ENCODE measurements at regions not wholly inside any gene's neighbourhood (a gene's known extent, or its start where the extent isn't known, plus 50 kb on each side); places are given as distances from the start of the nearest gene placed in this dataset.

DNA sequence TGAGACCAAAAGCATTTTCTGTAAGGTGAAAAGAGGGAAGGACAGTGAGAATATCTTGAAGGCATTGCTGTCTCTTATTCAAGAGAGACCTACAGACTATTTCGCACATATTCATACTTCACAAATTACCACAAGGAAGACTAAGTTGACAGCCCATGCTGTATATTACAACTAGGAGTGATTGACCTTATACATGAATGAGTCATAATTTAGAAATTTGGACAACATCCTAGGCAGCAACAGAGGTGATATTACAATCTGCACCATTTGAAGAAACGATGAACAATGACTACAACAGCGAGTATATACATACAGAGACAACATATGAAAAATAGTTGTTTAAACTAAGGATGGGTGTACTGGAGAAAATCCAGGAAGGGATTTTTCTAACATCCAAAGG is 971.7 kb downstream of the CDH11 start:
- no peak for DNase-seq

DNA sequence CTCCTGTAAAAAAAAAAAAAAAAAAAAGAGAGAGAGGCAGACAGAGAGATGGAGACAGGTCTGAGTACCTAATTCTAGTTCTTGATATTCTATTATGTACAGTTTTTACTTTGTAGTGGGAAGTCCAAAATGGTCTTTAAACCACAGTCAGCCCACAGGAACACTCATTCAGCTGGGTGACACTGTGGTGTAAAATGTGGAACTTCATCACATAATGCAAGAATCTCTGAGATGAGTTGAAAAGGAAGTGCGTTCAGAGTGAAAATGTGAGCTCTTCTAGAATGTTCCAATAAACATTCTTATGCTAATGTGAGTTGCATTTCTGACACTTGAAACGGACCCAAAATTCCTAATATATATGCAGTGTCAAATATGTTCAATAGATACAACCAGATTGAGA is 972.1 kb downstream of the CDH11 start:
- no peak for DNase-seq

DNA sequence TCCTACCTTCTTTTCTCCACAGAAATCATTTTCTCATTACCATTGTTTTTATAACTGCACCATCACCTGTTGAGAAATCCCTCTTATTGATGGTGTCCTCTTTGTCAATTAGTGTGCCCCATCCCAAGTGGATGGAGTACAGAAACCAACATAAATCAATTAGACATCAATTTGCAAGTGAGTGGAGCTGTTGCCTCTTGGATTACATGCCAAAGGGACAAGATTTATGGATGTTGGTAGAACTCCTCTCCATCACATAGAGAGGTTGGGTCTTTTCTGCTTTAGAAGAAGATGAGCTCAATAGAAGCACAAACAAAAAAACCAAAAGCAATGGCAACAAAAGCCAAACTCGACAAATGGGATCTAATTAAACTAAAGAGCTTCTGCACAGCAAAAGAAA is 973.5 kb downstream of the CDH11 start:
- no peak for DNase-seq

DNA sequence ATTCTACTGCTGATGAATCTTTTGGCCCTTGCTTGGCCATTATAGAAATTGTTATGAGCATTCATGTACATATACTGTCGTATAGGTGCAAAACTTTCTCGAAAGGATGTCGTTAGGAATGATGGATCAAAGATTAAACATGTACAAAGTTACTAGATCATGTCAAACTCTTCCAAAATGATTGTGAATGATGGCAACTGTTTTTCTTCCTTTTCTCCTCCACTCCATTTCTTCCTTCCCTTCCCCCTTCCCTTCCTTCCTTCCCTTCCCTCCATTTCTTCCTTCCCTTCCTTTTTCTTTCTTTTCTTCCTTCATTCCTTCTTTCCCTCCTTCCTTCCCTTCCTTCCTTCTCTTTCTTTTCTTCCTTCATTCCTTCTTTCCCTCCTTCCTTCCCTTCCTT is 973.9 kb downstream of the CDH11 start:
- DNase-seq: no peak

DNA sequence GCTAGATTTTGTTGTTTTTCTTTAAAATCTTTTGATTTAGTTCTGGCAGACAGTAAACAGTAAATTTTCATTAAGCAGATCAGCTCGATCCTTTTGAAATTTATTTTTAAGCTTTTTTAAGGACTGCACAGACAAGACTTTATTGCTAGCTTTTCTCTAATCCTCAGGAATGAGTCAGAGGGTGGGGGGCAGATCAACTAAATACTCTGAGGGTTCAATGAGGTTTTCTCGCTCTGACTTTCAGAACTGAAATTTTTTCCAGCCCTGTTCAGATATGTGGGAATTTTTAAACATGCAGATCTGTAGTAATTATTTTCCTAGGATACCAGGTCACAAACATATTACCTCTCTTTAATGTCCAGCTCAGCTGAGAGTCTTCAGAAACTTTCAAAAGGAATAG is 977.2 kb downstream of the CDH11 start:
- DNase-seq: no peak

DNA sequence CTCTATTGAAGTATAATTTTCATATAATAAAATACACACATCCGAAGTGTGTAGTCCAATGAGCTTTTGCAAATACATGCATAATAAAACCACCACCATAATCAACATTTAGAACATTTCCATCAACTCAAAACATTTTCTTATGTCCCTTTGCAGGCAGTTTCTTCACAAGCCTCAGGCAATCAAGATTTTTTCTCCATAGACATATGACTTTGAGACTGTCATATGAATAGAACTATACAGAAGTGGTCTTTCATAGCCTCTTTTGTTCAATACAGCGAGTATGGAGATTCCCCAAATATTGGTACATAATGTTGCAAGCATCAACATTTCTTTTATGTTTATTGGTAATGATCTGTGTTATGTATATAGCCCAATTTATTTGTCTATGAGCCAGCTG is 983.2 kb downstream of the CDH11 start:
- no peak for DNase-seq

DNA sequence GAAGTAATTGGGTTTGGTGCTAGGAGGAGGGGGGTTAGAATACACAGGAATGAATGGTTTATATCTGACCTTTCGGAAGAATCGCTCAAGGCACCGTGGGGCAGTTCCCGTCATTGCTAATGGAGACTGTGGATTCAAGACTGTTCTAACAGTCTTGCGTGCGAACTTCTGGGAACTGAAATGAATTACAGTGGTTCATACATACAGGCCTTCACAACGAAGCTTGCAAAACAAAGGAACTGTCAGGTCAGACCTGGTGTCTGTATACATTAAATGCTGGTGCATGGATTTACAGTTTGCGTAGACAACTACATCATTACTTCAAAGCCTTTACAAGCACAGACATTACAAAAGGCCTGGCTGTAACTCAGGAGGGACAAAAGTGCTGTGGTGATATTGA is 983.9 kb downstream of the CDH11 start:
- no peak for DNase-seq

DNA sequence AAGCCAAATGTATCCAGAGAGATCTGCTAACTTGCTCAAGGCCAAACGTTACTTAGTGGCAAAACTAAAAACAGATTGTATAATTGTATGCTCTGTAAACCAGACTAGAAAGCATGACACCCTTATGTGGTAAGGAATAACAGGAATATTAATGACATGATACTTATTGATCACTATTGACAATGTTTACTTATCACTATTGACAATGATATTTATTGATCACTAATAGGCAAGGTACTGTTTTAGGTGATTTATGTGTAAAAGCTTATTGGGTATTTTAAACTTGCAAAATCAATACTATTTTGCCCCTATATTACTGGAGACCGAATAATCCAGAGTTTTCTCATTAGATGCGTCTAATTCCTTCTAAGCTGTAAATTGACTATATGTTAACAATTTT is 985.1 kb downstream of the CDH11 start:
- DNase-seq: no peak

DNA sequence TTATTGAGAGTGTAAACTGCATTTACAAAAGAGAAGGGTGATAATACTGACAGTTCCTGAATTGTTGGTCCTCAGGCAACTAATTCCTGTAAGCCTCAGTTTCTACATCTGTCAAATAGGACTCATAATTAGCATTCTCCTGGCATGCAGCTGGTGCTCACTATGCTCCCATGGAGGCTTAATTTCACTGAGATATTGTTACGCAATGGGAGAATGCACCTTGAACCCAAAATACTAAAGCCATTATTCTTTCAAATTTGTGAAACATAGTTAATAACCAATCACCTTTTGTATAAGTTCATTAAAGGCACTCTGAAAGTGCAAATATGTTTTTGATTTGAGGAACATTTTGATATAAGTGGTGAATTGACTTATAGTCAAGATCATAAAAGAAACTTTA is 985.5 kb downstream of the CDH11 start:
- no peak for DNase-seq

DNA sequence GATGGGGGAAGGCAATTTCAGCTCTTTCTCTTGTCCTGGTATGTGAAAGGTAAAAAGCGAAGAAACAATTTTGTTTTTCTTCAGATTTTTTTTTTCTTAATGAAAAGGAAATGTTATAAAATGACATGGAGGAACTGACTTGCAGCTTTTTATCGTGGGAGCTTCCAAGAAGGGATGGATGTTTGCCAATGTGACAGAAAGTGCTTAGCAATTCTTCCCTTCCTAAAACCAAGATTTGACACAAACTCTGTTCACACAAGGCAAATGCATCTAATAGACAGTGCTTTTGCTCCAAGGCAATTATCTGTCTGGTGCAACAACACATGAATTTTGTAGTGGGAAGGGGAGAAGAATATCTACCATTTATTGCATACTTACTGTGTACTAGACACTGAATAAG is 988.5 kb downstream of the CDH11 start:
- peak; percentile 67 for DNase-seq

DNA sequence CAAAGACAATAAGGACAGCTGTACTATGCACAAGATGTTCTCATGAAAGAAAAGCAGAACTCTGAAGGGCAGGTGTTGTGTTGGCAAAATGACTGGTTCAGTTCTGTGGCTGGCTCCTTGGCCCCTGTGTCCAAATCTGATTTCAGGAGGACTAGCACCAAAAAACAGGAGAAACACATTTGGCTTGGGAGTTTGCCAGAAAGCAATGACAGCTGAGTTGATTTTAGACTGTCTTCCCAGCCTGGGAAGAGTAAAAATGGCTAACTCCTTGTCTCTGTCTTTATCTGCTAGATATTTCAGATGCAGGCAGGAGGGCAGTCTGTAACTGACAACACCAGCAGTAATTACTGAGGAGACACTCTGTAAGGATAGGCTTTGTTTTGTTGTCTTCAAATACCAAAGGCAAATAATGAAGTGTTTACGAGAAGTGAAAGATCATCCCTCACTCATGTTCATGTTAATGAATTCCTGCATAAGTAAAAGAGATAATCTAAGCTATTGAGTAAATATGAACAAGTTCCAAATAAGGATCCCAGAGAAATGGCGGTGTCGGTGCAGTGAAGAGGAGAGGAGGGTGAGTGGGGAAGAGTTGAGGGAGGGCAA is 989.0 kb downstream of the CDH11 start:
- peak; percentile 80 for DNase-seq

DNA sequence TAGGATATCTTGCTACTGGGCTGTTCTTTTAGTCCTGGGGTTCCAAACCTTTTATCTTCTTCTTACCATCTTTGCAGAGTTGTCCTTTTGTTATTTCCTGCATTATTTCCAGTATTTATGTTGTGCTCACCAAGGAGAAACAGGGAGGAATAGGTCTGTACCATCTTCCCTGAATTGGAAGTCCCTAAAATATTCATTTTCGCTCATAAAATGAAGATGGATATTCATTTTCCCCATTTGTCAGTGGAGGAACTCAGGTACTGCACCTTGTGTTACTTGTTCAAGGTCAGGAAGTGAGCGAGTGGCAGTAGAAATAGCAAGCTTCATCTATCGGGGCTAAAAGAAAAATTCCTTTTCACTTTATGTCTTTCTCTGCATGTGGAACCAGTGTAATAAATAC is 989.7 kb downstream of the CDH11 start:
- DNase-seq: peak; percentile 43

DNA sequence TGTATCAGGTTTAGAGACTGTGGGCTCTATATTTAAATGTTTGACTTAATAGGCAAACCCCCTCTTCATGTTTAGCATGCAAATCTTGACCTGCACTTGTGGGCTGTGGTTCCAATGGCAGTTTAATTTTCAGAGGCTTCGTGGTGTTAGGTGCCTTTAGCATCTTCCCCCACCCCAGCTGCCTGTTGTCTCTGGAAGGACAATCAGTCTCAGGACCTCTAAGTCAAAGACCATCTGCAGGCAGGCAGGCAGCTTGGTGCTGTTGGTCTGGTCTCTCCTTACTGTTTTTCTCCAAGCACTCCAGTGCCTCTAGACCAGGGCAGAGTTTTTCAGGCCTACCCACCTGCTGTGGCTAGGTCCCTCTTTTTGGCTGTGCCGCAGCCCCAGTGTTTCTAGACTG is 990.4 kb downstream of the CDH11 start:
- DNase-seq: peak; percentile 31

DNA sequence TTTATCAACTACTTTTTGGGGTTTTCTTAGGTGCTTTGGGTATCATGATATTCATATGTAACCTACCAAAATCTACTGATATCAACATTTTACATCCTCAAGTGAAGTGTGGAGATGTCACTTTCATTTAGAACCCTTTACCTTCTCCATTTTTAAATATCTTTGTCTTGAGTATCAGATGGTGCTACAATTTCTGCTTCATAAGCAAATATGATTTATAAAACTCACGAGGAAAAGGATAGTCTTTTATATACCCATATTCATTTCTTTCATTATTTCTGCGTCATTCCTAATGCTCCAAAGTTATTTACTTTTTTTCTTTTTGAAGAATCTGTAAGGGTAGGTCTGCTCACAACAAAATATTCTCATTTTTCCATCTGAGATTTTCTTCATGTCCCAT is 991.7 kb downstream of the CDH11 start:
- no peak for DNase-seq

DNA sequence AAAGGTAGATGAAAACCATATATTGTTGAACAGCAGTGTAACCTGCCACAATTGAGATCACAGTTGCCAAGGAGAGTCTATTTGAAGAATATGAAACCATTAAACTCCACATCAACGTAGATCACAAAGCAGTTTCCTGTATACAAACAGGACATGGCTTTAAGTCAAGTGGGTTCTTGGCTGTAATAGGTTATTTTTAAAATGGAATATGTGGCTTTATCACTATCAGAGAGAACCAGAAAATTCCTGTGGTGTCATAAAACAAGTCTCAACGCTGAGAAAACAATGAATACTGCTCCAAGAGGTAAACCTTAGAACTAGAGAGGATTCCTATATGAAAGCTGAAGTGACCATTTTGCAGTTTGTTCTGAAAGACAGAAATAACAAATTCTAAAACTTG is 999.7 kb downstream of the CDH11 start:
- DNase-seq: peak; percentile 17

DNA sequence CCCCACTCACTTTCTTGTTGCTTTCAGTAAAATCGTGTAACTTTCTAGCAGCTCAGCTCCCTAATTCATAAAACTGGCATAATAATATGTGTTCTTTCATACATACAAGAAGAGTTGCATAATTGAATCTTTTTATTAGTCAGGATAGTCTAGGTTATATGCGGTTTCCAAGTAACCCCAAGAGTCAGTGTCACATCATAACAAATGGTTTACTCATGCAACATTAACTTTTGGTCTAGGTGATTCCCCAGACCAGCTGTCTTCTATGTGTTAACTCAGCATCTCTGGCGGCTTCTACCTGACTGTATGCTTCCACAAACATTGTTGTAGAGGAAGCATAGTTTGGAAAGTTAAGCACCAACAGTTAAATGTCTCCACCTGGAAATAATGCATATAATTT is 1000.4 kb downstream of the CDH11 start:
- DNase-seq: peak; percentile 76

DNA sequence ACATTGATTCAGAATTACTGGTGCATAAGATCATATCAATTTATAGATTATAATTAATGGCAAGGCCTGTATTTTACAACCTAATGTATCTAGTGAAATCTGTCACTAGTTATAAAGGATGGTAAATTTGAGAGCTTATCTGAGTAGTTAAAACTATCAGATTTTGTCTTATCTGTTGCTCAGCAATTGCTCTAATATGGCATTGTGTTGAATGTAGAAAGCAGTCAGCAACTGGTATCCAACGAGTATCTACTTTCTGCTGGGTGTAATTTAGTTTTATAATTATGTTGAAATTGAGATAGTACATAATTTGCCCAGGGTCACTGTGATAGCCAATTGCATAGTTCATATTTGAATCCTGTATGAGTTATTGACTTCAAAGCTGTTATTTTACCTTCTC is 1005.7 kb downstream of the CDH11 start:
- no peak for DNase-seq

DNA sequence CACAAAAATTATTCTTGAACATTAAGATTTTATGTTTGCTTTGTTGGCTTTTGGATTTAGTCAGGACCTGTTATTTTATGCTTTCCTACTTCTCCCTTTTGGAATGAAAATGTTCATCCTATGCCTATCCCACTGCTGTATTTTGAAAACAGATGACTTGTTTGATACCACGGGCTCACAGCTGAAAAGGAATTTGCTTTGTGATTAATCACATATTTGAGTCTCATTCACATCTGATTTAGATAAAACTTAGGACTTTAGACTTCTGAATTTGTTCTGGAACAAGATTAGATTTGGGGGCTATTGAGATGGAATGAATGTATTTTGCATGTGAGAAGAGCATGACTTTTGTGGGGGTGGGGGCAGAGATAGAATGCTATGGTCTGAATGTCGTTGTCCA is 1012.6 kb downstream of the CDH11 start:
- no peak for DNase-seq

DNA sequence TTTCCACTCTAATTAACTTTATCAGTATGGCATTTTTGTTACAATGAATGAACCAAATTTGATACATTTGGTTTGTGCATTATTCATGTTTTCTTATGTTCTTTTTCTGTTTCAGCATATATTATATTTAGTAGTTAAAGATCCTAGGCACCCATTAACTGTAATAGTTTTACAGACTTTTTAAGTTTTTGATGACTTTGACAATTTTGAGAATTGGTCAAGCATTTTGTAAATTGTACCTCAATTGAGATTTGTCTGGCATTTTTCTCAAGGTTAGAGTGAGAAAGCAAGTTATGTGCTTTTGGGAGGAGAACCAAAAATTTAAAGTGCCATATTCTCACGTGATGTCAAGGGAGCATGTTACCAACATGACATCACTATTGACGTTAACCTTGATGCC is 1019.2 kb downstream of the CDH11 start:
- no peak for DNase-seq

DNA sequence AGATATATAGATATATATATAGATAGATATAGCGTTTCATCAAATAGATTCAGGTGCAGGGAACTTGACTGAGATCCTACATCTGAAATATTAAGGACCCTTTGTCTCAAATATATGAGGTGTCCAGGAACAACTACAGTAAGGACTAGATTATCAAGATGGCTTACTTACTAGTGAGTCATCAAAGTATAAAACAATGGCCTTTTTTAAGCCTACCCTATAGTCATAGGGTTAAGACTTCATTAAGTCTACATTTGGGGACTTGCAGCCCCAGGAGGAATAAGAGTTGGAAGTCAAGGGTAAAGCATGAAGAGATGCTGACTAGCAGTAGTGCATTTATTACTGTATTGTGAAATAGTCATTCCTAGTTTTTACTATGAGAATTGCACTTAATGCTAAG is 1023.4 kb downstream of the CDH11 start:
- no peak for DNase-seq

DNA sequence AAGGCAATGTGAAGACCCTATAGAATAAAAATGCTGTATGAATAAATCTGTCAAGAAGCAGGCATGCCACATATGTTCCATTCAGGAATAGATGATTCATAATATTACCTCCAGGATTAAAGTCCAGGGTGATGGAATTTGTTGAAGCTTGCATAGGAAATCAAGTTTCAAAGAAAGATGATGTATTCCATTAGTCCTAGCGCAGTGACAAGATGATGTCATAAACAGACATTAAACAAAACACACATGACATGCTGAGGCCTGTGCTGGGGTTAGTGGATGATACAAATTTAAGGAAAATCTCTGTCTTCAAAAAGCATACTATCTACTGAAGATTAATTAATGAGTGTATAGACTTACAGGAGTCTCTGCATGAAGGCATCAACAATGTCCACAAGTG is 1025.2 kb downstream of the CDH11 start:
- DNase-seq: no peak

DNA sequence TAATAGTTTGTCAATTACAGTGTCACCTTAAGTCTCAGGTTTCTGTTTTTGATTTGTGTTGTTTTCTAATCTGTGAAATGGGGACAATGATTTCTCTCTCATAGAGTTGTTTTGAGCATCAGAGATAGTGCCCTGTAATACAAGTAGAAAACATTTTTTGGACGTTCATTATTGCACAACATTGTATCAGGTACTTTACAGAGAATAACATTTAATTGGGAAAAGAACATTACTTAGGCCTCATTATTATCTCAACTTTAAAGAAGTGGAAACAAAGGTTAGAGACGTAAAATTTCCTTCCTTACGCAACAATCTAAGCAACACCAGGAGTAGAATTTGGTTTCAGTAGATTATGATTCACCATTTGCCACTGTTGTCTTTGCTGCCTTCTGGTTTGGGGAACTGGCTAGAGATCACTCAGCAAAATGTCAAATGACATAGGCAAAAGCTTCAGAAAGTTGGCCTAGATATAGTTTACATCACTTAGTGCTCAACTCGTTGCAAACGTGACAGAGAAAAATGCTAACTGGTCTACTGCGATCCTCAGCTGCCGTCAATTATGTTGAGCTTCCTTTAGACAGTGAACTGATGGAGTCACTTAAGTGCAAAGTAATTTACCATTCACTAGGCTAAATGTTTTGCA is 1026.8 kb downstream of the CDH11 start:
- no peak for DNase-seq

DNA sequence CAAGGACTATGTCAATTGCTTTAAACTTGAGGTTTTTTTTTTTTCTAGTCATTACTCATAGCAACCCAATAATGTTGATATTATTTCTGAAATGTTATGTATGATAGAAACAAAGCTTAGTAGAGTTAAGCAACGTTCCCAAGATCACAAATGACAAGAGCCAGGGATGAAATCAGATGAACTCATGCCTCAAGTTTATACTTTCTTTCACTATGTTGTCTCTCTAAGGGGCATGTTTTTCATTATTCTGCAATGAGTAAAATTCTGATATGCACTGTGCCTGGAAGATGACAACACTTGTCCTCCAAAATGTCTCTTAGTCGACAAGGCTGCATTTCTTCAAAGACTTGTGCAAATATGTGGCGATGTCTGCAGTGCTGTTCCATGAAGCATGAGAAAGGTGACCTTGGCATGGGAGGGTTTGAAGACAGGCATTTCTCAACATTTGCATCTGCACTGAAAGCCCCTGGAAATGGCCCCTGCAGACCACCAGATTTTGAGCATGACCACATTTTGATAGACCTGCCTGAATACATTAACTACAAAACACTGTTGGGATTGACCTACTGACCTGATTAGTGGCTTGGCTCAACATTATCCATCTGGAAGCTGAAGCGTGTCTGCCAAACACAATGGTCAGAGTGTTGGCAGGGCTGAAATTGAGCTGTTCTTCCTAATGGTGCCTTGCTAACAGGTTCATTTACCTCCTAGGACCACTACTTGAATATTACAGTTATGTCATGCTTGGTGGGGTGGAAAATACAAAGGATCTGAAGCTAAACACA is 1027.5 kb downstream of the CDH11 start:
- DNase-seq: no peak

DNA sequence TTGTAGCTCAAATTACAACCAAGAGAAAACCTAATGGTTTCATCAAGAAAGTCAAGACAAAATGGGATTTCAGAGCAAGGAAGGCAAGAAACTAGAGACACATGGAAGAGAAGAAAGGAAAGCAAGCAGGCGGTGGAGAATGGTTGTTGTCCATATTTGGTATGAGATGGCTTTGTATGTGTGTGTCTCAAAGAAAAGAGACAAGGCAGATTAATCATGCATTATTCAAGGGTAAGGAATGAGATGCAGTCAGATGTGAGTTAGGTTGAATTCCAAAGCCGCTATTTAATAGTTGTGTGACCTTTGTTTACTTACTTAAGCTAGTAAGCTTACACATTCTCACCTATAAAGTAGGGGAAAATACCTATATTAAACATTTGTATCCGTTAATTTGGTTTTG is 1029.6 kb downstream of the CDH11 start:
- no peak for DNase-seq

DNA sequence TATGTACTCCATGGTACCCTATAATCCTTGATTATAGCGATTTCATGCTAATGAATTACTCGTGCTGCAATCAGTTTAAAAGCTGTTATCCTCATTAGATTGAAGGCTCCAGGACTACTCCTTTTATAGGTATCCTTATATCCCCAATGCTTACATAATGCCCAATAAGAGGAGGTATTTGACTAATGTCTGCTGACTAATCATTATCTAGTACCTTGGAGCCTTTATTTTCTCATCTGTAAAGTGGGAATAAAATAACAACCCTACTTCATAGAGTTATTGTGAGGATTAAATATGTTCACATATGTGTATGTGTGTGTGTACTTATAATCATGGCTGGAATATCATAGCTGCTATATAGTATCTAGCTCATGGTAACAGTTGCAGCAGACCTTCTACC is 1031.5 kb downstream of the CDH11 start:
- no peak for DNase-seq

All from RPMI8226 (cell line).